HG03139 (cell line): ENCODE measurements at regions not wholly inside any gene's neighbourhood (a gene's known extent, or its start where the extent isn't known, plus 50 kb on each side); places are given as distances from the start of the nearest gene placed in this dataset.
"Not testable (repeated sequence)": the region's sequence is repeated elsewhere in the genome, so short reads cannot be mapped to it uniquely, and the experiment has no call there.

ENCODE experiments used
- ATAC-seq: cut with Tn5 transposase; IDR thresholded peaks from one replicate; pipeline ENCODE4 v1.9.1; 2021; ENCODE audit not compliant: unreplicated experiment

- ATAC-seq, result not testable (repeated sequence)
These were observed 75.8 kb upstream of the VKORC1L1 start for GRCh38 chr7:65797086-65797485.

- ATAC-seq, result not testable (repeated sequence)
These were observed 75.3 kb upstream of the VKORC1L1 start for GRCh38 chr7:65797566-65797965.

- peak; percentile 98 for ATAC-seq
These were observed 74.5 kb upstream of the VKORC1L1 start for GRCh38 chr7:65798111-65799075.

- ATAC-seq, result not testable (repeated sequence)
These were observed 72.7 kb upstream of the VKORC1L1 start for GRCh38 chr7:65800191-65800590.

GRCh38 chr7:65800890-65801341, 72.0 kb upstream of the VKORC1L1 start:
- ATAC-seq, result no peak

- no peak for ATAC-seq
These were observed 68.0 kb upstream of the VKORC1L1 start for GRCh38 chr7:65804887-65805286.

- ATAC-seq, result not testable (repeated sequence)
These were observed 65.8 kb upstream of the VKORC1L1 start for GRCh38 chr7:65807067-65807466.

GRCh38 chr7:65809259-65809981, 63.5 kb upstream of the VKORC1L1 start:
- peak; percentile 88 for ATAC-seq

GRCh38 chr7:65809982-65810288, 62.9 kb upstream of the VKORC1L1 start:
- ATAC-seq, result peak; percentile 40

GRCh38 chr7:65812281-65812680, 60.6 kb upstream of the VKORC1L1 start:
- ATAC-seq, result no peak

- ATAC-seq, result not testable (repeated sequence)
These were observed 58.2 kb upstream of the VKORC1L1 start for GRCh38 chr7:65814556-65815167.

GRCh38 chr7:65820287-65820950, 52.5 kb upstream of the VKORC1L1 start:
- no peak for ATAC-seq
